NCI-H2029 treated with DMSO at 0.1 percent for 48 hours (cell line): ENCODE measurements at regions not wholly inside any gene's neighbourhood (a gene's known extent, or its start where the extent isn't known, plus 50 kb on each side); places are given as distances from the start of the nearest gene placed in this dataset.
"Not testable (repeated sequence)": the region's sequence is repeated elsewhere in the genome, so short reads cannot be mapped to it uniquely, and the experiment has no call there.

ENCODE experiments used
- DNase-seq: peaks from one replicate; lab custom pipeline; 2025; lab: John Stamatoyannopoulos, UW

DNA sequence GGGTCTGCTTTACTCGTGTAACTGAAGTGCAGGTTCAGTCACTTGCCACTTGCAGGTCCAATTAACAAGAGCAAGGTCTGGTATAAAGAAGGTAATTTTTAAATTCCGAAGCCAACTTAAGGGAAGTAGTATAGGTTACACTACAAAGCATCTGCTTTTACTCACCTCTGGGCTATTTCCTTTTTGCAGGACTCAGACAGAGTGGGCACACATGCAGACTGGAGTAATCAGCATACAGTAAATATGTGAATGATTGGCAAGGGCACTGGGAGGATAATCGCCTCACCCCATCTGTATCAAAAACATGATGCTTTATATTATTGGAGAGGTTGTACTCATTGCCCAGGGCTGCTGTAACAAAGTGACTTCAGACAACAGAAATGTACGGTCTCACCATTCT lies 160.1 kb upstream of the CDH5 start:
- no peak for DNase-seq

DNA sequence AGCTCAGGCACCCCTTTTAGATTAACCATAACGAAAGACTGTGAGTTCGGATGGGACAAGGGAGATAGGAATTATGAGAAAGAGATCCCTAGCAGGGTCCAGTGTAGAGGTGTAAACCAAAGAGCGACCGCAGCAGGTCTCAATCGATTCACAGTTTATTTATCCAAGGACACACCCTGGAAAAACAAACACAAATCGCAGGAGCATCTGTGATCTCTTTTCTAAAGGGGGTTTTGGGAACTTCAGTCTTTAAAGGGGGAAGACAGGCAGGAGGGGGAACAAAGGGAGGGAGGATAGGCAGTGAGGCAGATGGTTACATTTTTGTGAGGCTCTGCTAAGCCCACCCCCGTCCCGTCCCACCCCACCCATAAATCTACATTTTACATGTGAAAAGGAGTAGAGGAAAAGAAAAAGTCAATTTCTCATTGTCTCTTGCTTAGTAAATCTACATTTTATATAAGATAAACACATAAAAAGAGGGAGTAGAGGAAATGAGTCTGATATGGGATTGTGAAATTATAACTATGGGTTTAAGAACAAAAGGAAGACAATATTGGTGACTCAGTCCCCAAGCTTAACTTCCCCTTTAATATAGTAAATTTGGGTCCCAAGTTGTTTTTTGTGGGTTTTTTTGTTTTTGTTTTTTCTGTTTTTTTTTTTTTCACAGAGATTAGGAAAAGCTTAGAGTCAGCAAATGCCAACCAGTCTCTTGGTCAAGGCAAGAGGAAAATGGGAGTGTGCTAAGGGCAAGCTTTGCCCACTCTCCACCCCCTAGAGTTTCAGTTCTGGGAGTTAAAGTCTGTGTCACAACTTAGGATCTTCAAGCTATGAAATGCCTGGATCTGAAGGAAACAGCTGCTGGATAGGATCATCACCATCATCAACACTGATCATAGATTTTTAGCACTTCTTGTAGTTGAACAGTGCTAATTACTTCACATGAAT lies 160.9 kb upstream of the CDH5 start:
- no peak for DNase-seq

DNA sequence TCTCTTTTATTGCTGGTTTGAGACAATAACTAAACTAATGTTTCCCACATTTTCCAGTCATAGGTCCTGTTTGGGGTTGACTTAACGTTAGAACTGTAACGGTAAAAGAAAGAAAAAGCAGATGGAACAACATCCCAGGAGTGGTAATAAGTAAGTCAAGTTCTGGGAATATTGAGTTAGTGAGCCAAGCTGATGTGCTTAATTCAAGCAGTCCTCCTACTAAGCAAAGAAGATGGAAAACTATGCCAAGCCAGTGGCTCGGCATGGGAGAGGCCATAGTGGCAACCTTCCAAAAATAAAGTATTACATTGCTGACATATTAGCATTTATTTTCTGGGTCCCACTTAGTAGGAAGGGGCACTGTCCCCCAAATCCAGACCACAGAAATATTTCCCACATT lies 161.7 kb upstream of the CDH5 start:
- no peak for DNase-seq

DNA sequence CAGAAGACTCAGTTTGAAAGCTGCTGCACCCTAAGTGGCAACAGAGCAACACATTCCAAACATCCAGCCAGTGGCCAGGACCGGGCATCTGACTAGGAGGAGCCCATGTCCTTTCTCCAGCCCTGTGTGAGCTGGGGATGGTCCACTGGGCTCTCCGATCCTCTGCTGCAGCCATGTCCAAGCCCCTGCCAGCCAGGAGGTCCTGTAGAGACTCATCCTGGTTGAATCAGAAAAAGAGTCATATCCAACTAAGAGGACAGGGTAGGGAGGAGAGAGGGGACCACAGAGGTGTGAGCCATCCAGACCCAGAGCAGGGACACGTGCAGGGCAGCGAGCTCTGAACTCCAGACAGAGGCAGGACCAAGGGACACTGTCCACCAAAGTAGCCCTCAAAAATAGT lies 163.0 kb upstream of the CDH5 start:
- DNase-seq, result no peak

DNA sequence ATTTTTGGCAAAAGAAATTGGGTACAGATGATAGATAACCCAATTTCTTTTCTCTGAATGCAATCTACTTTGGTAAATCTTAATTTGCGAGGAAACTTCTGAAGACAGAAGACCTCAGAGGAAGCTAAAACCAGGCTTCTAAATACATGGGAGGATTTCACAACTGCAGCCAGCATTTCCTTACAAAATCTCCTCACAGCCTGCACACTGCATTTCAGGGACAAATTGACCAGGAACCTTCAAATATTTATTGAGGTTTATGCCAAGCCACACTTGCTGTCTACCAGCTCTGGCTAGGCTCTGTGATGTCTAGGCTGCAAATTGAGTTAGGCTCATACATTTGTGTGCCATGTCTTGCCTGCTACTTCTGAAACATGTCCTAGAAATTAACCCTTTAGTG lies 167.3 kb upstream of the CDH5 start:
- DNase-seq, result no peak

DNA sequence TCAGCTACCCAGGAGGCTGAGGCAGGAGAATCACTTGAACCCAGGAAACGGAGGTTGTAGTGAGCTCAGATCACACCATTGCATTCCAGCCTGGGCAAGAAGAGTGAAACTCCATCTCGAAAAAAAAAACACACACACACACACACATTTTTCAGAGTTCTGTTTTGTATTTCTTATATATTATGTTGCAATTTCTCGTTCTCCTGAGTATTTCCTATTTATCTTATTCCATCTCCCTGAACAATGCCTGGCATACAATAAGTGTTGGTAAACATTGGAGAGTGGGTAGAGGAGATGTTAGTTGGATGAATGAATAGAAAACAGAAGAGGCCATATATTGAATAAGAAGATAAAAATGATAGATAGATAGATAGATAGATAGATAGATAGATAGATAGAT lies 167.8 kb upstream of the CDH5 start:
- DNase-seq, result no peak

DNA sequence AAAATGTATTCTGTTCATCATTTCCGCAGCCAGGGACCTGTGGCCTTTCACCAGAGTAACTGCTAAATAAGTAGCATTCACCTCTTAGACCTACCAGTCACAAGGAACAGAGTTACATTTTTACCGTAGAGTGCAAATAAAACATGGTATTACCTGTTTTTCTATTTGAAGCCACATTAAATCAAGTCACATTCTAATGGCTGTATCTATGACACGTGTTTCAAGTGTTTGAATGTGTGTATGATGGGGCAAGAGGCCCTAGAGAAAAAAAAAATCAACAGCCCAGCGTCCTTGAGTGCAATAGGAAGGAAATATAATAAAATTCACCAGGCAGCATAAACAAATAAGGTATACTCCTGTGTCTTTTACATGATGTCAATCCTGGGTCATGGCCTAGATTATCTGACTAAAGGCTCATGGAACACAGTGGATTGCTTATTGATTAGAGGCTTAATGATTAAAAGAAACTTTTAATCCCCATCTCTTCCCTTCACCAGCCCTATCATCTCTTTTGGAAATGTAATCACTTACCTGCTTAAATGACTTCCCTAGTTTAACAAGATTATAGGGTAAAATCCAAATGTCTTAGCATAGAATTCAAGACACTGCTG lies 168.7 kb upstream of the CDH5 start:
- DNase-seq, result no peak

DNA sequence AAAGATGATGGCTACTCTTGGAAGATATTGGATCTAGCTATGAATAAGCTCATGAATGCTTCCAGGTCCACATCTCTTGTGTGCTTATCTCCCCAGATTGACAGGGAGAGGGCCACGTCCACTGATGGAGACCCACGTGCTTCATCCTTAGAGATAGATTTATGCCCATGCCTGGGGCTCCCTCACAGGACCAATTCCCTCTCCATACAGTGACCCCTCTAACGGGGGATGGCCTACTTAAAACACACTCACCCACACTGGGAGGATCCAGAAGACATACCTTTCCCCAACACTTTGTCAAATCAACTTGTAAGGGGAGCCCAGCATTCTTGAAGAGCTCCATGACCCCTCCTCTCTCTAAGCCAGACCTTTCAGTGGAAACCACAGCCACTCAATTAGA lies 169.7 kb upstream of the CDH5 start:
- no peak for DNase-seq

DNA sequence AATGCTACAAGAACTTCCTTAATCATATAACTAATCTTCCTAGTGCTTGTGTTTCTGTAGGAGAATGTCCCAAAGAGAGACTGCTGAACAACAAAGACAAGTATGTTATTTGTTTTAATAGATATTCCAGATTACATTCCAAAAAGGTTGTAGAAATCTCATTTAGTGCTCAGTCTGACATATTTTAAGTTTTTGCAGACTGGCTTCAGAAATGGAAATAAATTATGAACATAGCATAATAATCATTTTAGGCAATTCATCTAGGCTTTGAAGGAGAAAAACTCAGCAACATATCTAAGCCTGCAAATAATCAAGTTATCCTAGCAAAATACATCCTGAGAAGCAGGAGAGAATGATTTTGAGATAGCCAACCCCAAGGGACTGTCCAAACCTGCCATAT lies 171.6 kb upstream of the CDH5 start:
- no peak for DNase-seq

DNA sequence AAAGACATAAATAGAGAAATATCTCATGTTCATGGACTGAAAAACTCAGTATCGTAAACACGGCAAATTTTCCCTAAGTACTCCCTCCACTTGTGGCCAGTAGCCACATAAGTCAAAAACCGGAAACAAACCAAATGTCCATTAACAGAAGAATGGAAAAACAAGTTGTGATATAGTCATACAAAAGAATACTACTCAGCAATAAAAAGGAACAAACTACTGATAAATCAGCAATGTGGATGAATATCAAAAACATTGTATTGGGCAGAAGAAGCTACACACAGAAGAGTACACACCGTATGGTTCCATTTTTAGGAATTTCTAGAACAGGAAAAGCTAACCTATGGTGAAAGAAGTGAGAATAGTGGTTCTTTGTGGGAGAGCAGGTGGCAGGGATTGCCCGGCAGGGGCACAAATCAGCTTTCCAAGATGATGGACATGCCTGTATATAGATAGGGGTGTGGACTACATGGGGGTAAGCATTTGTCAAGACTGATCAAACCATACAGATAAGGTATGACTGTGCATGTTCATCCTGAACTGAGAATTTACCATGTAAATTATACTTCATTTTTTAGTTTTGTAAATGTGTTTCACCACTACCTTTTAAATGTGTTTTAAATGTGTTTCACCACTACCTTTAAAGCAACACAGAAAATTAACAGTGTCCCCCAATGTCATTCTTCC lies 172.8 kb upstream of the CDH5 start:
- DNase-seq, result no peak

DNA sequence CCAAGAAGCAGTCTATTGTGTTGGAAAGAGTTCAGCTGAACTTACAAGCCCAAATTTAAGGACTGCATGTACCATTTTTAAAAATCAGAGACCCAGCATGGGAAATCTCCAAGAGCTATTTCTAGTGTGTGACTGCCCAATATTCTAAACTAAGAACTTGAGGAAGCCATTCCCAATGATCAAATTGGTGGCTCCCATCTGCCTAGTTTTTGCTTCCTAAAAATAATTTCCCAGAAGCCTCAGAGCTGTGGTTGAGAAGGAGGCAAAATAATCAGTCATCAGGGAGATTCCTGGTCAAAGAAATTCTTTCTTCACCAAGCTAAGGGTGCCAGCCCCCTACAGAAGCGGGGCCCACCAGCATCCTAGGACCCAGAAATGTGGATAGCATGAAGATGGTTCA lies 176.1 kb upstream of the CDH5 start:
- DNase-seq, result no peak

DNA sequence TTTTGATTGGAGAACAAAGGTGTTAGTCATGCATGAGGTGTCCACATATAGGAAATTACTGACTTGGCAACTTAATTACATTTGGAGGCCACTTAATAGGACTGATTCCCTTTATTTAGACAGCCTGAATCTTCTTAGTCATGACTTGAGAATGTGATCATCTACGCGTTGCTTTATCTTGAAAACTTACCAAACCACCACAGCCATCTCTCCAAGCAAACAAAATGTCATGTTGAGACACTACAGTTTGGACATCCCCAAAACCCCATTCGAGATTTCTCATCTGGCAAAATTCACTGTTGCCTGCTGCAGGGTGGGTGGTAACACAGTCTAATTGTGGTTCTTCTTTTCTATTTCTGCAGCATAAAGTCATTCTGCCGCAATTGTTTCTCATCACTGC lies 176.5 kb upstream of the CDH5 start:
- no peak for DNase-seq

DNA sequence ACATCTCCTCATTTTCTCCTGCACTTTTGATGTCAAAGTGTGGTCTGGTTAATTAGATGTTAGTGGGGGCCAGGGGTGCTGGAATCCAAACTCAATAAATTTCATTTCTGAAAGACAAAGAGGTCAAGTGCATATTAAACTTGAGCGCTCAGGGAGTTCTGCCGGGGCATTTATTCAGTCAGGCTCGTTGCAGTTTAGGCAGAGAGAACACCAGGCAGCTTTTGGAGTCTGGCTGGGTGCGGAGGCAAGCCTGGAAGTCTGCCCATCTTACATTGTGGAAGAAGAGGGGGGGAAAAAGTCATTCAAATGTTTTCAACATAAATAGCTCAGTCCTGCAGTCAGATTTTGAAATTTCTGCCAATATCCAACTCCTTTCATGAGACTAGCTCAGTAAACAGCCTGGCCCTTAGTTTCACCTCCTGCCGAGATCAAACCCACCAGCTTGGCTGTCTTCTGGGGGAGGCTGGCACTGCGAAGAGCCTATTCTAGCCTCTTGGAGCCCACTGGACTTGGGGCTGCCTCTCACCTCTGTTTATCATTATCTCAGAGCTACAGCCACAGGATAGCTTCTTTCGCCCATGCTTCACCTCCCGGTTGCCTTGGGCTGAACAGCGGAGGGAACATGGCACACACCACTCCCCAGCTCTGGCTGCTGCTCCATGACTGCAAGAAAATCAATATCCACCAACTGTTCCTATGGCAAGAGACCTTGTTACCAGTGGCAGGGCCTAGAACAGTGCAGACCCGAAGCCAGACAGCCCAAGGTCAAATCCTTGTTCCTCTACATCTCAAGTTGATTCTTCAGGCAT lies 177.4 kb upstream of the CDH5 start:
- DNase-seq, result no peak

DNA sequence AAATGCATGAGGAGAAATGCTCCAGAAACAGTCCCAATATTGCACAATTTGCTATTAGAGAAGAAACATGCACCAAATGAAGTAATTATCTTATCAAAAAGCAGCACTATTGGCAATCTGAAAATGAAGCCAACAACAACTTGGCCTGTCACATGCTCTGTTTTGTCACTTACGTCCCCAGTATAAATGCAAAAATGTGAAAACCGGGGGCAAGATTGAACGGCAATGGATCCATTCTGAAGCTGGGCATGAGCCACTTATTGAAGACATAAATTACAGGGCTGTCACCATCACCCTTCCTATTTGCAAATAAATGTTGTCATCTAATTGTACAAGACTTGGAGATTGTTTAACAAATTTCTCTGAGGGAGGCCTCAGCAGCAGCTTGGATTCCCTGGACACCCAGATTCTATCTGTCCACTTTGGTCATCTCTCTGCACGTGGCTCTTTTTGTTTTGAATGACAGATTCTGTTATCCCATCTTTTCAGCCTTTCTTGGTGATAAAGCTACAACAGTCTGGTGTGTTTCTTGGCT lies 180.2 kb upstream of the CDH5 start:
- no peak for DNase-seq

DNA sequence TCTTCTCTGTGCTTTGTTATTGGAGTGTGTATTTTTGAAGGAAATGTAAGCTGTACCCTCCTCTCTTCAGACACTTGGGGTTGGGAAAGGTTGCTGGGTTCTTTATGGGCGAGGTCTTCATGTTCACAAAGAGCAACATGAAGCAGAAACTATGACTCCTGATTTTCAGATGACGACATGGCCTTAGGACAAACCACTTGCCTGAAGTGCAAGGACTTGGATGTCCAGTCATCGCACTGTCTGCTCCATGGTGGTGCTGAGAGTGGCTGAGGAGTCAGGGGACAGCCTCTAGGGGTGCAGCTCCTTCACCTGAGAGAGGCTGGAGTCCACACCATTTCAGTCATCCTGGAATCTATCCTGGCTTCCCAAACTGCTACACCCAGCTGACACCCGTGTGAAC lies 183.9 kb upstream of the CDH5 start:
- no peak for DNase-seq

DNA sequence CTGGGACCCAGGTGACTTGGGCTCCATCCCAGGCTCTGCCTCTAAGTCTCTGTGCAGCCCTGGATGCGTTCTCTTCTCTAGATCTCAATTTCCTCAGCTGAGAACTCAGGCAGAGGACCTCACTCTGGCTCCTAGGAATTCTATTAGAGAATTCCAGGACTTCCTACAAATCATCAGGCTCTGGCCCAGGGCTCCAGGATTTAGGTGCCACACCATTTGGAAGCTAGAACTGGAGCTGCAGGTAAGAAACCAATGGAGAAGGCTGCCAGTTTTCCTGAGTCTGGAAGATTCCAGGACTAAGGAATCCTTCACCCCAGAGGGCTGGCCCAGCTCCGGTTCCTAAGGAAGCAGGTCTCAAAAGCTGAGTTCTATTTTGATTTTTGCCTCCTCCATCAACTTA lies 189.8 kb upstream of the CDH5 start:
- no peak for DNase-seq

DNA sequence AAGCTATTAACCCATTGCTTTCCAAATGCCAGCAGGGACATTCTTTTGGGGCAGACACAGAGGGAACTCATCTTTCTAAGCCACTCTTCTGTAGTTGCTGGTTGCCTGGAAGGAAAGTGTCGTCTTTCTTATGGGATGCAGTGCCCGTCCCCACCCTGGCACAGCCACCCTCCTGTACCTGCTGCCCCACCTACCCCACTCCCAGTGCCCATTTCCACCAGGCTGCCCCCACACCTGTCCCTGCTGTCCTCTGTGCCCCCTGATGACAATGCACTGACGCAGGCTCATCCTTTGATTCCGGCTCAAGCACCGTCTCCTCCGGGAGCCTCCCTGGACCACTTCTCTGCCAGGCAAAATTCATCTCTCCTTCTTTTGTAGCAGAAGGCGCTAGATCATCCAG lies 190.4 kb upstream of the CDH5 start:
- no peak for DNase-seq

DNA sequence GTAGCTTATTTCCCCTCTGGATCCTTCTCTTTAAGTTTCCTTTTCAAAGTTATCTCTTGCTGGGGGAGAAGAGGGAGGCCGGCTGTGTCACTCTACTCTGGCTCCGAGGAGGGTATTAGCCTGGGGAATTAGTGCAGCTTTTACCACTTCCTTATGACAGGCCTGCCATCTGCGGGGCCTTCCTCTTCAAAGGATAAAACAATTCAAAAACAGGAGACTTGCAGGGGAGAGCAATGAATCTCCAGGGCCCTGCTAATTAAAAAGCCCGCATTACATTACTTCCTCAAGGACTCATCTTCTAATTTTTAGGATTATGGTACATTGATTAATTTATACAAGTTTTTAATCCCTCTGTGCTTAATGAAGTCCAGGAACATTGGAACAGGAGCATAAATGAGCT lies 190.9 kb upstream of the CDH5 start:
- no peak for DNase-seq

DNA sequence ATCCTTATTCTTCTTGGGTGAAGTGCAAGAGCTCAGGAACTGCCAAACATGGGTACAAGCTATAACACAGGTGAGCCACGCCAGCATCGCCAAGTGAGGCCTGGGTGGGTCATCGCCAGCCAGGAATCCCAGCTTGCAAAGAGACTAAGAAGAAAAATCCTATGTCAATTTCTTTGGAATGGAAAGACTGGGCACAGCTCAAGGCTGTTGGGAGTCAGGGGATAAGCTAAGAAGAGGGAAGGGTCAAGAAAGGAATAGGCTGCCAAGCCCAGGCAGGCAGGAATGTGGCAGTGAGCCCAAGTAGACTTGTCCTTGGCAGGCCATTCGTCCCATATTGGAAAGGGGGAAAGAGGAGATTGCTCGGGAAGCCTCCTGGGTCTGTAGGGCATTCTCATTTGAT lies 191.4 kb upstream of the CDH5 start:
- no peak for DNase-seq

DNA sequence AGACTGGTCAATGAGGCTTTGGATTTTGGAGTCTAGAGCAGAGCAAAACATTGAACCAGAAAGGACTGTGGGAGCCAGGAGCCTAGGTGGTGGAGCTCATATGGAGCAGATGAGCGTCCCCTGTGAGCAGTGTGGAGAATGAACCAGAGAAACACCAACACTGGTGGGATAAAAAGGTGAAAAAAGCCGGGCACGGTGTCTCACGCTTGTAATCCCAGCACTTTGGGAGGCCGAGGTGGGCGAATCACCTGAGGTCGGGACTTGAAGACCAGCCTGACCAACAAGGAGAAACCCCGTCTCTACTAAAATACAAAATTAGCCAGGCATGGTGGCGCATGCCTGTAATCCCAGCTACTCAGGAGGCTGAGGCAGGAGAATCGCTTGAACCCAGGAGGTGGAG lies 192.7 kb upstream of the CDH5 start:
- DNase-seq, result not testable (repeated sequence)

DNA sequence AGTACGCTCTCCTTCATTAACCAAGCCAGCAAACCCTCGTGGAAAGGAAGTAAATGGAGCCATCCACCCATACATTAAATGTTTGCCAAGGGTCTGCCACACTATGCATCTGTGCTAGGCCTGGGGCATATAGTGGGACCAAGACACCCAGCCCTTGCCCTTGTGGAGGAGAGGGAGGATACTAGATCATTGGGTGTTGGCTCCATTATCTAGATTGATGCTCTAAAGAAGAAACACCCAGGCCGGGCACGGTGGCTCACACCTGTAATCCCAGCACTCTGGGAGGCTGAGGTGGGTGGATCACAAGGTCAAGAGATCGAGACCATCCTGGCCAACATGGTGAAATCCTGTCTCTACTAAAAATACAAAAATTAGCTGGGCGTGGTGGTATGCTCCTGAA lies 193.3 kb upstream of the CDH5 start:
- not testable (repeated sequence) for DNase-seq

DNA sequence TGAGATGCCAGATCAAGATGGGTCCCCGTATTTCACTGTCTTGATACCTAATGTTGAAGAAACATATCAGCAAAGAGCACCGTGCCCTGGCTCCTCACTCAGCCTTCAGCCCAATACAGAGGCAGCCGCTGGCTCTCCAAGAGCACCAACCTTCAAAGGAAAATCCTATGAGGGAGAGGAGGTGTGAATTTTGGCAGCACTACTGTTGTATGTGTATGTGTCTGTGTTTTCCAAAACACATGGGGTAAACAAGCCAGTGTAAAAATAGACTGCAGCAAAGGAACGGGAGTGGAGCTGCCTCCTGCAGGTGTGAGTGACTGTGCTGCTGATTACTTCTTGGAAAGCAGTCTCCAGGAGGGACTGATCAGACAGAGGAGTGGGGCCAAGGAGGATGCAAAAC lies 194.0 kb upstream of the CDH5 start:
- DNase-seq, result no peak
